ENCODE measurements at regions not wholly inside any gene's neighbourhood (a gene's known extent, or its start where the extent isn't known, plus 50 kb on each side); places are given as distances from the start of the nearest gene placed in this dataset.

- no peak overlapping the region for H3K4me2 ChIP-seq (ENCODE audit: insufficient read depth, low read length)
- ChIA-PET CTCF (no interaction called here), POLR2A (no interaction called here)
- no peak overlapping the region for H3K27ac ChIP-seq (ENCODE audit: insufficient read depth, low read depth, low read length)
- dilution Hi-C loops (cut with MboI; ENCODE audit: extremely low pct_ligation_motif_present, low sequenced_read_pairs) = no loop called here
- no peaks in the 10 kb centered on the region for H3K36me3 ChIP-seq (ENCODE audit: control insufficient read depth in 2 of 2, extremely low read depth in 1 of 2, insufficient read depth in 2 of 2, low read length in 2 of 2)
- FAIRE-seq = no peak
- no peaks in the 10 kb centered on the region for H3K27me3 ChIP-seq (ENCODE audit: control insufficient read depth in 2 of 2, insufficient read depth in 2 of 2, low read length in 2 of 2)
- no peak overlapping the region for H3K9ac ChIP-seq (replicated peaks; ENCODE audit: extremely low read depth, insufficient read depth, low read length)
- H2AFZ ChIP-seq (ENCODE audit: low read depth, low read length) = no peak overlapping the region
- H3K9me1 ChIP-seq (replicated peaks; ENCODE audit: control insufficient read depth, extremely low read depth, insufficient read depth, low read length) = no peaks in the 10 kb centered on the region
- H3K9me3 ChIP-seq (replicated peaks; ENCODE audit: control insufficient read depth, insufficient read depth, low read length) = peaks cover 4% of the 10 kb centered on the region
- no peak for DNase-seq (ENCODE audit: low read depth, low spot score)
- no TSS peak for BruUV-seq (replicated peaks)
- no peaks in the 10 kb centered on the region for H3K4me1 ChIP-seq (ENCODE audit: control insufficient read depth, extremely low read depth, insufficient read depth, low read length)
- no peak for TF ChIP-seq JUN (IDR thresholded peaks at IDR 0.05; ENCODE audit: borderline replicate concordance, insufficient read depth, insufficient read length, low read depth)
- intact Hi-C loops (cut with micrococcal nuclease) = no loop called here
- H3K79me2 ChIP-seq (ENCODE audit: control insufficient read depth, insufficient read depth, low read length) = no peaks in the 10 kb centered on the region
- H4K20me1 ChIP-seq (replicated peaks; ENCODE audit: control insufficient read depth, extremely low read depth, insufficient read depth, low read length) = no peaks in the 10 kb centered on the region
- no peak overlapping the region for H3K4me3 ChIP-seq (replicated peaks in 1 of 3; ENCODE audit: insufficient read depth in 1 of 3, low read depth in 1 of 3, low read length in 3 of 3)
Observed at GRCh38 chr6:6474170-6474920, 114.2 kb upstream of the LY86 start.

GRCh38 chr6:6479785-6480184, 108.7 kb upstream of the LY86 start:
- Histone ChIP-seq H3K4me2 (ENCODE audit: insufficient read depth, low read length) (no peak overlapping the region), H3K9me3 (replicated peaks; ENCODE audit: control insufficient read depth, insufficient read depth, low read length) (no peaks in the 10 kb centered on the region), H3K27me3 (ENCODE audit: control insufficient read depth in 2 of 2, insufficient read depth in 2 of 2, low read length in 2 of 2) (no peaks in the 10 kb centered on the region), H3K79me2 (ENCODE audit: control insufficient read depth, insufficient read depth, low read length) (no peaks in the 10 kb centered on the region), H3K9me1 (replicated peaks; ENCODE audit: control insufficient read depth, extremely low read depth, insufficient read depth, low read length) (no peaks in the 10 kb centered on the region), H3K4me3 (replicated peaks in 1 of 3; ENCODE audit: insufficient read depth in 1 of 3, low read depth in 1 of 3, low read length in 3 of 3) (no peak overlapping the region), H3K27ac (ENCODE audit: insufficient read depth, low read depth, low read length) (no peak overlapping the region), H4K20me1 (replicated peaks; ENCODE audit: control insufficient read depth, extremely low read depth, insufficient read depth, low read length) (no peaks in the 10 kb centered on the region), H2AFZ (ENCODE audit: low read depth, low read length) (no peak overlapping the region), H3K9ac (replicated peaks; ENCODE audit: extremely low read depth, insufficient read depth, low read length) (no peak overlapping the region), H3K36me3 (ENCODE audit: control insufficient read depth in 2 of 2, extremely low read depth in 1 of 2, insufficient read depth in 2 of 2, low read length in 2 of 2) (no peaks in the 10 kb centered on the region), H3K4me1 (ENCODE audit: control insufficient read depth, extremely low read depth, insufficient read depth, low read length) (no peaks in the 10 kb centered on the region)
- DNase-seq (ENCODE audit: low read depth, low spot score) = no peak
- ChIA-PET POLR2A (no interaction called here), CTCF (no interaction called here)
- no peak for FAIRE-seq
- dilution Hi-C loops (cut with MboI; ENCODE audit: extremely low pct_ligation_motif_present, low sequenced_read_pairs) = no loop called here
- intact Hi-C loops (cut with micrococcal nuclease) = no loop called here
- BruUV-seq (replicated peaks) = no TSS peak
- TF ChIP-seq, protein P1, sequence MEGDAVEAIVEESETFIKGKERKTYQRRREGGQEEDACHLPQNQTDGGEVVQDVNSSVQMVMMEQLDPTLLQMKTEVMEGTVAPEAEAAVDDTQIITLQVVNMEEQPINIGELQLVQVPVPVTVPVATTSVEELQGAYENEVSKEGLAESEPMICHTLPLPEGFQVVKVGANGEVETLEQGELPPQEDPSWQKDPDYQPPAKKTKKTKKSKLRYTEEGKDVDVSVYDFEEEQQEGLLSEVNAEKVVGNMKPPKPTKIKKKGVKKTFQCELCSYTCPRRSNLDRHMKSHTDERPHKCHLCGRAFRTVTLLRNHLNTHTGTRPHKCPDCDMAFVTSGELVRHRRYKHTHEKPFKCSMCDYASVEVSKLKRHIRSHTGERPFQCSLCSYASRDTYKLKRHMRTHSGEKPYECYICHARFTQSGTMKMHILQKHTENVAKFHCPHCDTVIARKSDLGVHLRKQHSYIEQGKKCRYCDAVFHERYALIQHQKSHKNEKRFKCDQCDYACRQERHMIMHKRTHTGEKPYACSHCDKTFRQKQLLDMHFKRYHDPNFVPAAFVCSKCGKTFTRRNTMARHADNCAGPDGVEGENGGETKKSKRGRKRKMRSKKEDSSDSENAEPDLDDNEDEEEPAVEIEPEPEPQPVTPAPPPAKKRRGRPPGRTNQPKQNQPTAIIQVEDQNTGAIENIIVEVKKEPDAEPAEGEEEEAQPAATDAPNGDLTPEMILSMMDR (IDR thresholded peaks at IDR 0.05; ENCODE audit: extremely low read depth in 1 of 2, insufficient read depth in 1 of 2, low read depth in 1 of 2, low read length in 2 of 2) = no peak
- TF ChIP-seq POLR2A (IDR thresholded peaks at IDR 0.05; ENCODE audit: low read depth, low read length) (no peak), FOS (IDR thresholded peaks at IDR 0.05; ENCODE audit: borderline replicate concordance, insufficient read depth, low read length) (no peak), MYC (IDR thresholded peaks at IDR 0.05; ENCODE audit: low read depth, low read length) (no peak), JUN (IDR thresholded peaks at IDR 0.05; ENCODE audit: borderline replicate concordance, insufficient read depth, insufficient read length, low read depth) (no peak), POLR2AphosphoS5 (IDR thresholded peaks at IDR 0.05; ENCODE audit: insufficient read depth, low read depth, low read length) (no peak), EZH2 (IDR thresholded peaks at IDR 0.05; ENCODE audit: borderline replicate concordance, low read depth, low read length, severe bottlenecking) (no peak), GATA2 (IDR thresholded peaks at IDR 0.05; ENCODE audit: insufficient read depth, insufficient read length, low read depth, low read length) (no peak)
- TF ChIP-seq, protein P2, sequence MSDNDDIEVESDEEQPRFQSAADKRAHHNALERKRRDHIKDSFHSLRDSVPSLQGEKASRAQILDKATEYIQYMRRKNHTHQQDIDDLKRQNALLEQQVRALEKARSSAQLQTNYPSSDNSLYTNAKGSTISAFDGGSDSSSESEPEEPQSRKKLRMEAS (IDR thresholded peaks at IDR 0.05; ENCODE audit: insufficient read depth, insufficient read length) = no peak

Data from endothelial cell of umbilical vein (primary cell).